Activated naive CD4-positive, alpha-beta T cell treated with anti-CD3 and anti-CD28 coated beads for 36 hours (primary cell): ENCODE measurements at regions not wholly inside any gene's neighbourhood (a gene's known extent, or its start where the extent isn't known, plus 50 kb on each side); places are given as distances from the start of the nearest gene placed in this dataset.

Experiments
- CTCF ChIA-PET: fragments of 350-600 bp; sonication (Branson Sonifier 250); formaldehyde crosslinking; loops from one replicate; lab custom pipeline; 2021; ENCODE audit warnings: antibody characterized with exemption; lab: Charles Lee
- DNase-seq: peaks from one replicate; pipeline ENCODE4 v3.0.0-alpha.2; 2020
- H3K27ac Mint-ChIP-seq: one replicate; pipeline ENCODE4 v1.8.0; 2021; ENCODE audit warnings: mild to moderate bottlenecking, mixed read lengths
- H3K27me3 Mint-ChIP-seq: one replicate; pipeline ENCODE4 v1.8.0; 2021; ENCODE audit warnings: low read depth, mixed read lengths
- H3K36me3 Mint-ChIP-seq: one replicate; pipeline ENCODE4 v1.8.0; 2021; ENCODE audit warnings: low read depth, mixed read lengths
- H3K4me1 Mint-ChIP-seq: one replicate; pipeline ENCODE4 v1.8.0; 2021; ENCODE audit warnings: low read depth, mixed read lengths
- H3K4me3 Mint-ChIP-seq: one replicate; pipeline ENCODE4 v1.8.0; 2021; ENCODE audit warnings: mild to moderate bottlenecking, moderate library complexity, mixed read lengths
- H3K9me3 Mint-ChIP-seq: one replicate; pipeline ENCODE4 v1.8.0; 2021; ENCODE audit warnings: mixed read lengths
- intact Hi-C: fragments of 100-400 bp; cut with micrococcal nuclease; formaldehyde crosslinking; loops from one replicate; pipeline ENCODE4 v1.15.1; 2023

DNA sequence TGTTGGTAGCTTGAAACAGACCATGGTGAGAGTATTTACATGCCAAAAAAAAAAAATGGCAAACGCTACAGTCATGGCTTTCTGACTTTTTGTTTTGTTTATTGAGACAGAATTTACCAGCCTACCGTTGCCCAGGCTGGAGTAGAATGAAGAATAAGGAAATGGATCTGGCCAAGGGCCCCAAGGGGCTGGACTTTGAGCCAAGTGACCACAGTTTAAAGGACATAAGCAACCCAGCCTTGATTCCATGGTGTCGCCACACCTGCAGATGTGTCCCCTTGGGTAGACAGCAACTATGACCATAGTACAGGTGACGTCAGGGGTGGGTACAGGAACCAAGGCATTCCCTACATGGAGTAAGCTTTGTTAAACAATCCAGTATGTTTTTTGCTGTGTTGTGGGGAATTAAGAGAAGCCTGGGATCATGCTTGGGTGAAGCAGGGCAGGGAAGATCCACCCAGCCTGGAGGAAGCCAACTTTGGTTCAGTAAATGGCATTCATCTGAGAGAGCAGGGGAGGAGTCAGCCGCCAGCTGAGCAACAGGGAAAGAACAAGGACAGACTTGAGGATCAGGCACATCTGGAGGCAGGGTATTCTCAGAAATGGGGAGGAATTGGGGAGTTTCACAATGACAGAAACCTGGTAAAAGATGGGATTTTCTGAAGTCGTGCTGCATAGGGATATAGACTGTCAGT is 110.3 kb upstream of the SH3BP4 start:
- peaks cover 3% of the 10 kb centered on the region for H3K27me3 Mint-ChIP-seq
- no peaks in the 10 kb centered on the region for H3K9me3 Mint-ChIP-seq
- no peak overlapping the region for H3K27ac Mint-ChIP-seq
- CTCF ChIA-PET, result no interaction called here
- DNase-seq, result no peak
- no peak overlapping the region for H3K4me3 Mint-ChIP-seq
- no peaks in the 10 kb centered on the region for H3K4me1 Mint-ChIP-seq
- no peaks in the 10 kb centered on the region for H3K36me3 Mint-ChIP-seq
- intact Hi-C loops, result no loop called here

DNA sequence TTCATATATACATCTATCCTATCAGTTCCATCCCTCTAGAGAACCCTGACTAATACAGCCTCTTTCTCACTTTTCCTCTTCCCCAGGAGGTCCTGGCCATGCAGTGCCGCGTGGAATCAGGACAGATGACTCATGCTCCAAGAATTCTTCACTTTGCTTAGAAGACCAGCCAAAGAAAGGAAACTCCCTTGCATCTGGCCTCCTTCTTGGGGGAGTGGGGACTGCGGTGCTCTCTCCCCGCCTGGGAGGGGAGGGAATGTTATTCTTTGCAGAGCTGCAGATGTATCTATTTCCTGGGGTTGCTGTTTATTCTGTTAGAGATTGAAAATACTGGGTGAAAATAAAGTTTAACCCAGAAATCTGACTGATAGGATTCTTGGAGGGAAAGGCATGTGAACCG is 111.5 kb upstream of the SH3BP4 start:
- no peak for DNase-seq
- no peaks in the 10 kb centered on the region for H3K9me3 Mint-ChIP-seq

DNA sequence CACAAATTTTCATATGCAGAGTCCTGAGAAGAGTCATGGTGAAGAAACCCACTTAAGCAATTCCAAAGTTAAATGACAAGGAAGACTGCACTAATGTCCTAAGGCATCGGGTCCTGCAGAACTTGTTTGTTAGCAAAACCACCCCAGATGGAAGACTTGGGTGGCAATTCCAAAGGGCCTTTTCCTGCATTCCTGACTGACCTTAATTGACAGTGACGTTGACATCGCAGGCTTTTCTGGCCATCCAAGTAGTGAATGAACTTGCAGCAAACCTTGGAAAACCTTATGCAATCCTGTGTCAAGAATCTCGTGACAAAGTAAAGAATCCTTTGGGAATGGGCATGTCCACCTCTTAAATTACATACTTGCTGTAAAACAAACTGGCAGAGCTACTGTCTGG is 112.5 kb upstream of the SH3BP4 start:
- CTCF ChIA-PET, result no interaction called here
- Mint-ChIP-seq H3K4me3 (no peak overlapping the region), H3K36me3 (no peaks in the 10 kb centered on the region)

More for the DNA sequence above, 111.5 kb upstream of the SH3BP4 start:
- Mint-ChIP-seq H3K4me3 (no peak overlapping the region), H3K4me1 (no peaks in the 10 kb centered on the region), H3K27ac (no peak overlapping the region), H3K27me3 (peaks cover 3% of the 10 kb centered on the region), H3K36me3 (no peaks in the 10 kb centered on the region)
- CTCF ChIA-PET, result interaction anchor here (1.0 kb wide), 1 partner anchor 1096 kb away, joined by 4 read pairs; no protein-coding TSS in a partner anchor
- intact Hi-C loops, result no loop called here

DNA sequence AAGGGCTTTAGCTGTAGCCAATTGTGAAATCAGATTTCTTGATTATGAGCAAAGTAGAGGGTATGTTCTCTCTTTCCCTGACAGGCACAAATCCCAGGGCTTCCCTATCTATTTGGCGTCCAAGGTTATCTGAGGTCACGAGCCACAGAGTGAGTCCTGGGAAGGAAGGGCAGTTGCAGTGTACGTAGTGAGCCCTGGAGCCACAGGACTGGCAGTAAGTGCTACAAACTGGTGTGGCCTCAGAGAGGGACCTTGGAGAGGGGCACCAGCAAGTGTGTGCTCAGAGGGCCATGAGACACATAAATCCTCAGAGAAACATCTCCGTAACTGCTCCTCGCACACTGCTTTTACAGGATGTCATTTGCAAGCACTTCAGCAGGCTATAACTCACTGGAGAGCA is 115.5 kb upstream of the SH3BP4 start:
- Mint-ChIP-seq H3K27me3 (no peaks in the 10 kb centered on the region), H3K9me3 (no peaks in the 10 kb centered on the region), H3K36me3 (no peaks in the 10 kb centered on the region), H3K27ac (no peak overlapping the region), H3K4me3 (no peak overlapping the region), H3K4me1 (no peaks in the 10 kb centered on the region)
- intact Hi-C loops, result no loop called here
- DNase-seq, result no peak
- CTCF ChIA-PET, result no interaction called here

More for the DNA sequence above, 112.5 kb upstream of the SH3BP4 start:
- H3K4me1 Mint-ChIP-seq, result no peaks in the 10 kb centered on the region
- intact Hi-C loops, result no loop called here
- H3K27me3 Mint-ChIP-seq, result peaks cover 3% of the 10 kb centered on the region
- H3K27ac Mint-ChIP-seq, result no peak overlapping the region
- DNase-seq, result no peak
- no peaks in the 10 kb centered on the region for H3K9me3 Mint-ChIP-seq

DNA sequence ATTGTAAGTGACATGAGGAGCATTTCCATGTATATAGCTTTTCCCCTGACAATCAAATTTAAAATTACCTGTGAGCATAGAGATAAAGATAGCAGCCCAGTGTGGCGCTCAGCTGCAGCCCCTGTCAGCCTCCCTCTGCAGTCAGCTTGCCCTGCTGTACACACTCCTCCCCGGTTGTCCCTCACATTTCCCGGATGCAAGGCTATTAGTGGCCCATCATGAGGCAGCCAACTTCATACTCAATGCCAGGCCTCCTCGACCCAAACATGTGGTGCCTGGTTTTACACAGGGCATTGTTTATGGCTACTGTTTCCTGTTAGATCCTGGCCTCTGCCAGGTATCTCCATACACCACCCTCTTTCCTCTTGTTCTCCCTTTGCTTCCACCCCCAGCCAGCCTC is 116.1 kb upstream of the SH3BP4 start:
- CTCF ChIA-PET, result no interaction called here
- no peaks in the 10 kb centered on the region for H3K9me3 Mint-ChIP-seq
- H3K36me3 Mint-ChIP-seq, result no peaks in the 10 kb centered on the region
- H3K4me1 Mint-ChIP-seq, result no peaks in the 10 kb centered on the region
- intact Hi-C loops, result no loop called here
- H3K4me3 Mint-ChIP-seq, result no peak overlapping the region
- no peak for DNase-seq
- no peaks in the 10 kb centered on the region for H3K27me3 Mint-ChIP-seq
- H3K27ac Mint-ChIP-seq, result no peak overlapping the region

DNA sequence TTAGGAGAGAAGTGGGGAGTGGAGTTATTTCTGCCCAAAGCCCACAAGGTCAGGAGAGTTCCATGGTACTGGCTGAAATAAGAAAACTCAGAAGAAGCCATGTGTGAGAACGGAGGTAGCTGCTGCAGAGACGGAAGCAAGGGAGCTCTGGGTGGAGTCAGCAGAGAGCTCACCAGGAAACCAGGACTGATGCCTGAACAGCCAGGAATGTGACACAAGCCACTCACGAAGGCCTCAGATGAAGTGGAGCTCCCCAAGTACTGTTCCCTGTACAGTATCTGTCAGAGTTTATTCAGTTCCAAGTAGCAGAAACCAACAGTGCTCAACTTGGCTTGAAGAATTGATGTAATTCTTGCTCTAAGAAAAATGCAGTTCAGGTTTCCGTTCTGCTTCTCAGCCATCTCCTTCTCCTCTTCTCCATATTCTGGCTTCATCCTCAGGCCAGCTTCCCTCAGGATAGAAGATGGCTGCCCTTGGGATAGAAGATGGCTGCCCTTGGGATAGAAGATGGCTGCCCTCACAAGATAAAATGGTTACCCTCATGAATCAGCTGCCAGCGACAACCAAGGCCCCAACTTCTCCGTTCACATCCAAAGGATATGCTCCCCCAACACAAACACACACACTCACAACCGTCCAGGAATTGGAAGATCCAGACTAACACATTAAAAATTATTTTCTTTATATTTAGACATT is 117.4 kb upstream of the SH3BP4 start:
- no peaks in the 10 kb centered on the region for H3K36me3 Mint-ChIP-seq
- DNase-seq, result no peak
- no peaks in the 10 kb centered on the region for H3K4me1 Mint-ChIP-seq
- H3K27ac Mint-ChIP-seq, result no peak overlapping the region
- intact Hi-C loops, result no loop called here
- no peak overlapping the region for H3K4me3 Mint-ChIP-seq
- no peaks in the 10 kb centered on the region for H3K9me3 Mint-ChIP-seq
- no peaks in the 10 kb centered on the region for H3K27me3 Mint-ChIP-seq
- CTCF ChIA-PET, result interaction anchor here (0.7 kb wide), 1 partner anchor 84 kb away, joined by 3 read pairs; no protein-coding TSS in a partner anchor

DNA sequence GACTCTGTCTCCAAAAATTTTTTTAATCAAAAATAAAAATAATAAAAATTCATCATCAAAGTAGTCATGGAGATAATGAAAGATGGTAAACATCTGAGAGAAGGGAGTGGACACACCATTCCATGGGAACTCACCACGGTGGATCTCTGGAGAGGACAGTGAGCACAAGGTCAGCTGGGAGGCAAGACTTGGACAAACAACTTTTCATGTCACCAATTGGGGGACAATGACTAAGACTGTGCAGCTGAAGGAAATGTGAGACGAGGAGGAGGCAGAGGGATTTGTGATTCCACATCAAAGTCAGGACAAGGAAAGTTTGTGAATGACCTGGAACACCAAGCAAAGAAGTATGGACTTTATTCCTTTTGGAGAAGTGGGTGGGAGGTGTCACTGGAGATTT is 121.0 kb upstream of the SH3BP4 start:
- CTCF ChIA-PET, result no interaction called here
- intact Hi-C loops, result no loop called here

DNA sequence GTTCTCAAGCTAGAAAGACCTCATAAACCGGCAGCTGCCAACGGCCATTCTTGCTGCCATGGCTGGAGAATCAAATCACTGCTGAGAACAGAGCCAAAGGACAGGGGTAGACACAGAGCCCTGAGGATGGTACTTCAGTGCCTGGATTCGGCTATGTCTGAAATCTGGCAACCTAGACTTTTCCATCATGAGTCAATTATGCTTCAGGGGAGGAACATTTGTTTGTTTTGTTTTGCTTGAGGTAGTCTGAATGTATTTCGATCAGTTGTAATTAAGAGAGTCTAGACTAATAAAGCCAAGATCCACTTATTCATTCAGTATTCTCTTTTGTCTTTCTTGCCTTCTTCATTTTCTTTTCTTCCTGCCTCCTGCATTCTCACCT is 122.8 kb upstream of the SH3BP4 start:
- CTCF ChIA-PET, result no interaction called here
- Mint-ChIP-seq H3K4me3 (no peak overlapping the region), H3K36me3 (no peaks in the 10 kb centered on the region), H3K27me3 (peaks cover 2% of the 10 kb centered on the region), H3K4me1 (no peaks in the 10 kb centered on the region), H3K27ac (no peak overlapping the region), H3K9me3 (no peaks in the 10 kb centered on the region)
- intact Hi-C loops, result no loop called here
- no peak for DNase-seq

More for the DNA sequence above, 121.0 kb upstream of the SH3BP4 start:
- DNase-seq, result no peak
- no peaks in the 10 kb centered on the region for H3K36me3 Mint-ChIP-seq
- no peak overlapping the region for H3K27ac Mint-ChIP-seq
- H3K4me1 Mint-ChIP-seq, result no peaks in the 10 kb centered on the region
- H3K27me3 Mint-ChIP-seq, result peaks cover 2% of the 10 kb centered on the region
- H3K9me3 Mint-ChIP-seq, result no peaks in the 10 kb centered on the region
- H3K4me3 Mint-ChIP-seq, result no peak overlapping the region

DNA sequence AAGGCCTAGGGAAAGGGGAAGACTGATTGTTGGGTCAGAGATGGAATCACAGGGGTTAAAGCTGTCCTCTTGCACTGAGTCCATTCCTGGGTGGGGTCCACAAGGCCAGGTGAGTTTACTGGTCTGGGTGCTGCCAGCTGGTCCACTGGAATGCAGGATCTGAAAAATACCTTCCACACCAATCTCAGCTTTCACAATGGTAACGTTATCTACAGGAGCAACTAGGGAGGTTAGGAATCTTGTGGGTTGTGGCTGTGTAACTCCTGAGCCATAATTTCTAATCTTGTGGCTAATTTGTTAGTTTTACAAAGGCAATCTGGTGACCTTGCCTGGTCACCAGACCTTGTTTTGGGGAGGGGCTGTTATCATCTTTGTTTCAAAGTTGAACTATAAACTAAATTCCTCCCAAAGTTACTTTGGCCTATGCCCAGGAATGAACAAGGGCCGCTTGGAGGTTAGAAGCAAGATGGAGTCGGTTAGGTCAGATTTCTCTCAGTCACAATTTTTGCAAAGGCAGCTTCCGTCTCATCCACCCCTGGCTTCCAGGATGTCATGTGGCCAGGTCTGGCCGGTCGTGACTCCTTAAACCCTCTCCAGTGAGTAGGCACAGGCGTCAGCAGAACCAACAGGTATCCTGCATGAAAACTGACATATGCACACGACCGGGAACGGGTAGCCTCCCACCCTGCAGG is 123.3 kb upstream of the SH3BP4 start:
- Mint-ChIP-seq H3K4me1 (no peaks in the 10 kb centered on the region), H3K36me3 (no peaks in the 10 kb centered on the region), H3K27ac (no peak overlapping the region), H3K27me3 (peaks cover 2% of the 10 kb centered on the region), H3K4me3 (no peak overlapping the region), H3K9me3 (no peaks in the 10 kb centered on the region)
- intact Hi-C loops, result no loop called here
- CTCF ChIA-PET, result no interaction called here
- DNase-seq, result no peak

DNA sequence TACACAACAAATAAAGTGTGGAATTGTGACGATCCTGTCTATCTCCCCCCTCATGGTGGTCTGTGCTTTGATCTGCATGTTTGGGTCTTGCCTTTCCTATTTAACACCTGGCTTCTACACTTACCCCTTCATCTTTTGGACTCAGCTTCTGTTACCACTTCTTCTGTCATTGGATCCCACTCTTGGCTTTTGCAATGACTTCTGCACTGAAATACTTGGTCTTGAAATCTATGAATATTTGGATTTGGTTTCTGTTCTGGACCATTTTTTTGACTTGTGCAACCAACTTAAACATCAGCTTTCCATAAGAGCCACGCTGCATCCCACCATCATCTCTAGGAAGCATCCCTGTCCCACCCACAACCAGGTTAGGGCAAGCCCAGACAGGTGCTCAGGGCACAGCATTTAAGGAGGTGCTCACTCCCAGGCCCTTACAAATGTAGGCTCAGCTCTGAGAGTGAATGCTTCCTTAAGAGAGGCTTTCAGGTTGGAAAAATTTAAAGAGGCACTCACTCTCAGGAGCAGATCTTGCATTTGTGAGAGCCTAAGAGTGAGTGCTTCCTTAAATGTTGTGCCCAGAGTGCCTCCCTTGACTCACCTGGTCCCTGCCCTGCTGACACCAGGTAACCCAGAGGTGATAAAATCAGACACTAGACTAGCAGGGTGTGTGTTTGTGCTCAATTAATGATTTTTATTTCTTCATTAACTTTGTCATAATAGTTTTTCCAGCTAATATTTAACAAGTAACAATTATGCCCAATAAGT is 124.5 kb upstream of the SH3BP4 start:
- no peaks in the 10 kb centered on the region for H3K9me3 Mint-ChIP-seq
- H3K27ac Mint-ChIP-seq, result no peak overlapping the region
- H3K4me1 Mint-ChIP-seq, result no peaks in the 10 kb centered on the region
- peaks cover 2% of the 10 kb centered on the region for H3K27me3 Mint-ChIP-seq
- H3K36me3 Mint-ChIP-seq, result no peaks in the 10 kb centered on the region
- intact Hi-C loops, result no loop called here
- DNase-seq, result no peak
- CTCF ChIA-PET, result no interaction called here
- H3K4me3 Mint-ChIP-seq, result no peak overlapping the region

DNA sequence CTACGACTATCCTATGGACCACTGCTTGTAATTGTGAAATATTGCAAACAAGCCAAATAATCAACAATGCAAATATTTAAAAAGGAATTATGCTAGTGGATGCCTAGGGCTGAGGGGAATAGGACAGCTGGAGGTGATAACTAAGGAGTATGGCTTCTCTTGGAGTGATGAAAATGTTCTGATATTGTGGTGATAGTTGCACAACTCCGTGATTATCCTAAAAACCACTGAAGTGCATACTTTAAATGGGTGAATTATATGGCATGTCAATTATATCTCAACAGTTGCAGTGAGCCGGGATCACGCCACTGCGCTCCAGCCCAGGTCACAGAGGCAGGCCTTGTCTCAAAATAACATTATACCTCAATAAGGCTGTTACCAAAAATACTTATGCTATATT is 125.1 kb upstream of the SH3BP4 start:
- Mint-ChIP-seq H3K36me3 (no peaks in the 10 kb centered on the region), H3K4me3 (no peak overlapping the region), H3K4me1 (no peaks in the 10 kb centered on the region), H3K27ac (no peak overlapping the region), H3K27me3 (peaks cover 2% of the 10 kb centered on the region), H3K9me3 (no peaks in the 10 kb centered on the region)
- CTCF ChIA-PET, result no interaction called here
- DNase-seq, result no peak
- intact Hi-C loops, result no loop called here

DNA sequence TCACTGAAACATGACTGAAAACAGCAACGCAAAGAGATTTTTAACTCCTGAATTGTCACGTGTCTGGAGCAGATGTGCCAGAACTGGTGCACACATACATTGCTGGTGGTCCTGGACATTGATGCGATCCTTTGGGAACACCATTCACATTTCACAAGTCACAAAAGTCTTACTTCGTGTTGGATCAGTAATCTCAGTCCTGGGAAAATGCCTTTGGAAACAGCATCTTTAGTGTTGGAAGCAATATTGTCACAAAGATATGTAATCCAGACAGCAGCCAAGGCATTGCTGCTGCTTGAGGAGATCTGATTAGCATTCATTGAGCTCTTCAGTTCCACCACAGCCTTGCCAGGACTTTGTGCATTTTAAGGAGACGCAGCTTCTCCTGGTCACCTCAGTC is 126.2 kb upstream of the SH3BP4 start:
- intact Hi-C loops, result no loop called here
- CTCF ChIA-PET, result interaction anchor here (0.6 kb wide), 1 partner anchor 22 kb away, joined by 4 read pairs; no protein-coding TSS in a partner anchor
- no peak overlapping the region for H3K4me3 Mint-ChIP-seq

More for the DNA sequence above, 126.2 kb upstream of the SH3BP4 start:
- Mint-ChIP-seq H3K4me1 (no peaks in the 10 kb centered on the region), H3K27ac (no peak overlapping the region), H3K9me3 (no peaks in the 10 kb centered on the region), H3K36me3 (no peaks in the 10 kb centered on the region), H3K27me3 (peaks cover 2% of the 10 kb centered on the region)
- no peak for DNase-seq
